ENCODE measurements at regions not wholly inside any gene's neighbourhood (a gene's known extent, or its start where the extent isn't known, plus 50 kb on each side); places are given as distances from the start of the nearest gene placed in this dataset.
"Not testable (repeated sequence)": the region's sequence is repeated elsewhere in the genome, so short reads cannot be mapped to it uniquely, and the experiment has no call there.

- TF ChIP-seq SMAD1 (CRISPR knock-in tag; IDR thresholded peaks at IDR 0.05; ENCODE audit: borderline replicate concordance, low read depth), result no peak
Observed at GRCh38 chr14:106518054-106518943, 991.9 kb downstream of the TMEM121 start (continued).

- H3K36me3 ChIP-seq (replicated peaks in 1 of 2; ENCODE audit: control insufficient read depth in 1 of 2, insufficient read depth in 2 of 2, low read length in 2 of 2); intact Hi-C loops (cut with micrococcal nuclease; ENCODE audit: unreplicated experiment); POLR2A ChIA-PET; CTCF ChIA-PET (ENCODE audit: low intra/inter-chr PET ratio, low total read pairs); H3K27ac ChIP-seq (ENCODE audit: extremely low read length, insufficient read depth, low read length); in situ Hi-C loops (cut with HindIII; ENCODE audit: extremely low pct_ligation_motif_present, low pct_unique_long_range_greater_than_20kb); H3K27me3 ChIP-seq (ENCODE audit: control insufficient read depth in 1 of 2, insufficient read depth in 2 of 2, low read length in 2 of 2); H3K79me2 ChIP-seq (ENCODE audit: insufficient read depth, low read length); H4K20me1 ChIP-seq (ENCODE audit: insufficient read depth, low read length); H3K4me2 ChIP-seq (ENCODE audit: low read depth, low read length); H3K9ac ChIP-seq (ENCODE audit: insufficient read depth, low read depth, low read length); FAIRE-seq; H2AFZ ChIP-seq (ENCODE audit: low read length); H3K9me3 ChIP-seq (ENCODE audit: low read length); ATAC-seq; BruUV-seq (replicated peaks); DNase-seq (ENCODE audit: low spot score); H3K4me1 ChIP-seq (ENCODE audit: insufficient read depth, low read length); H3K4me3 ChIP-seq (replicated peaks in 1 of 3; ENCODE audit: insufficient read depth in 1 of 3, low read depth in 2 of 3, low read length in 3 of 3): not testable (repeated sequence)
- 0% methylated on average over 1 of the region's 1 CpG for WGBS (ENCODE audit: low lambda C conversion rate)
Observed at GRCh38 chr14:106522118-106522517, 995.7 kb downstream of the TMEM121 start.

- BruUV-seq (replicated peaks), result no TSS peak
- TF ChIP-seq MTERF4 (CRISPR knock-in tag; IDR thresholded peaks at IDR 0.05) (no peak), LBX2 (CRISPR knock-in tag; IDR thresholded peaks at IDR 0.05; ENCODE audit: borderline replicate concordance) (no peak), ATF7 (IDR thresholded peaks at IDR 0.05) (peak; percentile 90), ATF7 (CRISPR knock-in tag; IDR thresholded peaks at IDR 0.05) (no peak), LRRFIP1 (CRISPR knock-in tag; conservative IDR thresholded peaks at IDR 0.05) (no peak), CREB1 (IDR thresholded peaks at IDR 0.05) (peak; percentile 73), CREB1 (CRISPR knock-in tag; IDR thresholded peaks at IDR 0.05) (no peak), BRF2 (CRISPR knock-in tag; IDR thresholded peaks at IDR 0.05) (no peak)
Observed at GRCh38 chr14:106522990-106523389, 996.6 kb downstream of the TMEM121 start.

More at GRCh38 chr14:106522990-106523389, 996.6 kb downstream of the TMEM121 start:
- H3K4me3 ChIP-seq (replicated peaks in 1 of 3; ENCODE audit: insufficient read depth in 1 of 3, low read depth in 2 of 3, low read length in 3 of 3), result no peak overlapping the region
- H3K4me1 ChIP-seq (ENCODE audit: insufficient read depth, low read length), result no peaks in the 10 kb centered on the region
- H3K79me2 ChIP-seq (ENCODE audit: insufficient read depth, low read length), result no peaks in the 10 kb centered on the region
- DNase-seq (ENCODE audit: low spot score) (no peak), FAIRE-seq (no peak), ATAC-seq (no peak)
- in situ Hi-C loops (cut with HindIII; ENCODE audit: extremely low pct_ligation_motif_present, low pct_unique_long_range_greater_than_20kb), result no loop called here
- no peak overlapping the region for H3K9ac ChIP-seq (ENCODE audit: insufficient read depth, low read depth, low read length)
- intact Hi-C loops (cut with micrococcal nuclease; ENCODE audit: unreplicated experiment), result no loop called here
- H3K9me3 ChIP-seq (ENCODE audit: low read length), result peaks cover 6% of the 10 kb centered on the region
- no peaks in the 10 kb centered on the region; a peak in 1 of 5 replicates for H3K27me3 ChIP-seq (ENCODE audit: control insufficient read depth in 1 of 2, insufficient read depth in 2 of 2, low read length in 2 of 2)
- 4% methylated on average over 2 of the region's 2 CpGs for WGBS (ENCODE audit: low lambda C conversion rate)
- no peaks in the 10 kb centered on the region for H3K36me3 ChIP-seq (replicated peaks in 1 of 2; ENCODE audit: control insufficient read depth in 1 of 2, insufficient read depth in 2 of 2, low read length in 2 of 2)
- no peak overlapping the region for H3K4me2 ChIP-seq (ENCODE audit: low read depth, low read length)
- H3K27ac ChIP-seq (ENCODE audit: extremely low read length, insufficient read depth, low read length), result no peak overlapping the region
- ChIA-PET CTCF (ENCODE audit: low intra/inter-chr PET ratio, low total read pairs) (no interaction called here), POLR2A (no interaction called here)
- H2AFZ ChIP-seq (ENCODE audit: low read length), result no peak overlapping the region
- no peaks in the 10 kb centered on the region for H4K20me1 ChIP-seq (ENCODE audit: insufficient read depth, low read length)

Data from HepG2 (cell line).